ENCODE measurements at regions not wholly inside any gene's neighbourhood (a gene's known extent, or its start where the extent isn't known, plus 50 kb on each side); places are given as distances from the start of the nearest gene placed in this dataset.

DNA sequence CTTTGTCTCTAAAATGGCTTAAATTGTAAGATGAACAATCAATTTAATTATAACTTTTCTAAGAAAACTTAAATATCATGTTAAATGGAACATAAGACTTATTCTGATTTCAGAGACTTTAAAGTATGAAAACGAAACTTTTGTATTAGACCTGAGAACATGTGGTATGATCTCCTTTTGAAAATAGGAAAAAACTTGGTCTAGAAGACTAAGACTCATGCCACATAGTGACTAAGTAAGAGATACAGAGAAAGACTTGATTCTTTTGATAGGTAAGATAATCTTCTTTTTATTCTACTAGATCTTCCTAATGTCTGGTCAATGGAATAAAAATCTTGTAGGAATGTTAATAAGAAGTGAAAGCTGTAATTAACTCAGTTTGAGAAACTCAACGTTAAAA is 326.3 kb upstream of the GRIA3 start:
- Histone ChIP-seq H3K27ac (no peak overlapping the region), H3K9me3 (no peaks in the 10 kb centered on the region), H3K4me3 (no peak overlapping the region), H3K27me3 (ENCODE audit: insufficient read depth in 3 of 3, low read length in 2 of 3) (no peaks in the 10 kb centered on the region), H3K36me3 (ENCODE audit: insufficient read depth in 1 of 2, low read depth in 1 of 2) (no peaks in the 10 kb centered on the region), H3K4me1 (no peaks in the 10 kb centered on the region)
- DNase-seq (no peak), ATAC-seq (no peak)
- 45 to 68% (median 67%) methylated on average over 2 of the region's 2 CpGs for WGBS, 3 donors
- intact Hi-C loops (cut with DNase I), result no loop called here
- TF ChIP-seq CTCF (IDR thresholded peaks at IDR 0.05), result no peak

- H3K9me3 ChIP-seq, result no peaks in the 10 kb centered on the region
- intact Hi-C loops (cut with DNase I), result no loop called here
- ATAC-seq, result no peak
- H3K27me3 ChIP-seq (ENCODE audit: insufficient read depth in 3 of 3, low read length in 2 of 3), result no peaks in the 10 kb centered on the region
- WGBS, 3 donors, result 48 to 77% (median 71%) methylated on average over 3 of the region's 3 CpGs
- H3K4me1 ChIP-seq, result no peaks in the 10 kb centered on the region
- no peak overlapping the region for H3K4me3 ChIP-seq
- DNase-seq, result no peak
- no peaks in the 10 kb centered on the region for H3K36me3 ChIP-seq (ENCODE audit: insufficient read depth in 1 of 2, low read depth in 1 of 2)
- TF ChIP-seq CTCF (IDR thresholded peaks at IDR 0.05), result no peak
- no peak overlapping the region for H3K27ac ChIP-seq
Observed at GRCh38 chrX:122863067-122863466, 321.0 kb upstream of the GRIA3 start.

GRCh38 chrX:122866532-122866931 is 317.5 kb upstream of the GRIA3 start:
- Histone ChIP-seq H3K4me3 (no peak overlapping the region), H3K27ac (no peak overlapping the region), H3K36me3 (ENCODE audit: insufficient read depth in 1 of 2, low read depth in 1 of 2) (no peaks in the 10 kb centered on the region), H3K27me3 (ENCODE audit: insufficient read depth in 3 of 3, low read length in 2 of 3) (no peaks in the 10 kb centered on the region), H3K9me3 (no peaks in the 10 kb centered on the region), H3K4me1 (no peaks in the 10 kb centered on the region)
- TF ChIP-seq CTCF (IDR thresholded peaks at IDR 0.05), result no peak
- no peak for DNase-seq
- no peak for ATAC-seq
- 48 to 72% (median 72%) methylated on average over 2 of the region's 2 CpGs for WGBS, 3 donors
- intact Hi-C loops (cut with DNase I), result no loop called here

DNA sequence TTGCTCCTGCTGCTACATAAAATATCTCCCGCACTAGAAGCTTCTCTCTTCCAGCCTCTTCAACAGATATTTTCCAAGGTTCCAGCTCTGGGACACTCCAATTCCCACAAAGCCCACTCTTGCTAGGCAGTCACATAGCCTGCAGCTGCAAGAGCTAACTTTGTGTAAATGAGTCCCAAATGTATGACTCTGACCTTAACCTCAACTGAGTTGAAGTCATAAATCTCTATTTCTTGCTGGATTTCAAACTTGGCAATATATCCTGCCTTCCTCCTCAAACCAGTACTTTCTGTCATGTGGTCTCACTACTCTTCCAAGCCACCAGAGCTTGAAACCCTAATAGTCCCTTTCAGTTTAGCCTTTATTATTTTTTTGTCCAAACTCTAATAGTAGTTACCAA is 315.4 kb upstream of the GRIA3 start:
- no peak for ATAC-seq
- 0 to 23% (median 17%) methylated on average over 1 of the region's 1 CpG for whole genome bisulfite sequencing, 3 donors
- no peak for DNase-seq

More for the DNA sequence above, 315.4 kb upstream of the GRIA3 start:
- Histone ChIP-seq H3K4me3 (no peak overlapping the region), H3K9me3 (no peaks in the 10 kb centered on the region), H3K27me3 (ENCODE audit: insufficient read depth in 3 of 3, low read length in 2 of 3) (no peaks in the 10 kb centered on the region), H3K27ac (no peak overlapping the region), H3K36me3 (ENCODE audit: insufficient read depth in 1 of 2, low read depth in 1 of 2) (no peaks in the 10 kb centered on the region), H3K4me1 (no peaks in the 10 kb centered on the region)
- intact Hi-C loops (cut with DNase I), result no loop called here
- TF ChIP-seq CTCF (IDR thresholded peaks at IDR 0.05), result no peak
